ENCODE measurements at regions not wholly inside any gene's neighbourhood (a gene's known extent, or its start where the extent isn't known, plus 50 kb on each side); places are given as distances from the start of the nearest gene placed in this dataset.

- no peak for DNase-seq
Measured at GRCh38 chr2:30341500-30342267, 105.4 kb upstream of the LCLAT1 start.

- DNase-seq: no peak
Measured at GRCh38 chr2:30346471-30347169, 100.4 kb upstream of the LCLAT1 start.

GRCh38 chr2:30348825-30349224 lies 98.2 kb upstream of the LCLAT1 start:
- DNase-seq: no peak

GRCh38 chr2:30349691-30350090 lies 97.4 kb upstream of the LCLAT1 start:
- no peak for DNase-seq

- no peak for DNase-seq
Measured at GRCh38 chr2:30351116-30351515, 95.9 kb upstream of the LCLAT1 start.

GRCh38 chr2:30351949-30352348 lies 95.1 kb upstream of the LCLAT1 start:
- DNase-seq: no peak

- DNase-seq: no peak
Measured at GRCh38 chr2:30354150-30354549, 92.9 kb upstream of the LCLAT1 start.

GRCh38 chr2:30354621-30355020 lies 92.4 kb upstream of the LCLAT1 start:
- no peak for DNase-seq

GRCh38 chr2:30355306-30355705 lies 91.7 kb upstream of the LCLAT1 start:
- no peak for DNase-seq

GRCh38 chr2:30356071-30356470 lies 91.0 kb upstream of the LCLAT1 start:
- DNase-seq: no peak

GRCh38 chr2:30356776-30357175 lies 90.3 kb upstream of the LCLAT1 start:
- DNase-seq: no peak

GRCh38 chr2:30358351-30358750 lies 88.7 kb upstream of the LCLAT1 start:
- no peak for DNase-seq

GRCh38 chr2:30358842-30359241 lies 88.2 kb upstream of the LCLAT1 start:
- DNase-seq: peak; percentile 98

- DNase-seq: peak; percentile 17
Measured at GRCh38 chr2:30359644-30360167, 87.3 kb upstream of the LCLAT1 start.

GRCh38 chr2:30361751-30362394 lies 85.2 kb upstream of the LCLAT1 start:
- no peak for DNase-seq

- no peak for DNase-seq
Measured at GRCh38 chr2:30362468-30363081, 84.5 kb upstream of the LCLAT1 start.

GRCh38 chr2:30363406-30363805 lies 83.6 kb upstream of the LCLAT1 start:
- no peak for DNase-seq

GRCh38 chr2:30365201-30365600 lies 81.8 kb upstream of the LCLAT1 start:
- DNase-seq: no peak

- DNase-seq: no peak
Measured at GRCh38 chr2:30366199-30366691, 80.8 kb upstream of the LCLAT1 start.

GRCh38 chr2:30367232-30368070 lies 79.6 kb upstream of the LCLAT1 start:
- DNase-seq: no peak

GRCh38 chr2:30368258-30368657 lies 78.8 kb upstream of the LCLAT1 start:
- no peak for DNase-seq

- DNase-seq: no peak
Measured at GRCh38 chr2:30371028-30371689, 75.9 kb upstream of the LCLAT1 start.
